ES-I3 (cell line): ENCODE measurements at regions not wholly inside any gene's neighbourhood (a gene's known extent, or its start where the extent isn't known, plus 50 kb on each side); places are given as distances from the start of the nearest gene placed in this dataset.

Experiments
- H3K36me3 ChIP-seq: 2 replicates; pipeline ENCODE4 v1.6.1; 2013; ENCODE audit warnings: mild to moderate bottlenecking, low read length, control low read depth, moderate library complexity; ENCODE audit not compliant: insufficient read depth
- H3K4me1 ChIP-seq: 2 replicates; pipeline ENCODE4 v1.6.1; 2013; ENCODE audit warnings: mild to moderate bottlenecking, control low read depth, low read length; ENCODE audit not compliant: insufficient read depth
- H3K9ac ChIP-seq: 2 replicates; pipeline ENCODE4 v1.6.1; 2013; ENCODE audit warnings: low read depth, mild to moderate bottlenecking, low read length, moderate library complexity
- H3K9me3 ChIP-seq: 2 replicates; pipeline ENCODE4 v1.6.1; 2013; ENCODE audit warnings: mild to moderate bottlenecking, low read length, moderate library complexity; ENCODE audit not compliant: control insufficient read depth, insufficient read depth

- Histone ChIP-seq H3K9me3 (no peaks in the 10 kb centered on the region), H3K36me3 (no peaks in the 10 kb centered on the region), H3K9ac (no peak overlapping the region), H3K4me1 (peaks cover 8% of the 10 kb centered on the region; the same call in 1 of the 2 replicates)
These were observed 232.7 kb downstream of the CTTN start for GRCh38 chr11:70630816-70631623.

DNA sequence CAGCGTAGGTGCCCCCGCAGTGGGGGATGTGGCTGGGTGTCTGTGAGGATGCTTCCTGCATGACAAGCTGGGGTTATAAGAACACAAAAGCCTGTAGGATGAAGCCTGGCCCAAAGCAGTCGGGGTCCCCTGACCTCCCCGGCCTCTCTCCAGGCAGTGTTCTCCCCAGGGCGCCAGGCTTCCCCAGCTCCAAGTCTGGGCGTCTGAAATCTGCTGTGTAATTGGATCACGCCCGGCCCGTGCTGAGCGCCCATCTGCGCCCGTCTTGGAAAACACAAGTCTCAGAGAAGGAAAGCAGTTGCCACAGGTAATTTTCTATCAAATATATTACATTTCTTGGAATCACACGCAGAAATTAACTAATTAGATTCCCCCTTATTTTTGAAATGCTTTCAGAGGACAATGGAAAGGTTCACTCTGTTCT lies 233.3 kb downstream of the CTTN start:
- H3K36me3 ChIP-seq, result no peaks in the 10 kb centered on the region
- H3K4me1 ChIP-seq, result peaks cover 8% of the 10 kb centered on the region; the same call in 1 of the 2 replicates
- no peak overlapping the region for H3K9ac ChIP-seq
- H3K9me3 ChIP-seq, result no peaks in the 10 kb centered on the region

- H3K9me3 ChIP-seq, result no peaks in the 10 kb centered on the region
- H3K4me1 ChIP-seq, result peaks cover 8% of the 10 kb centered on the region; the same call in 1 of the 2 replicates
- no peak overlapping the region for H3K9ac ChIP-seq
- no peaks in the 10 kb centered on the region for H3K36me3 ChIP-seq
These were observed 235.3 kb downstream of the CTTN start for GRCh38 chr11:70633610-70634009.

DNA sequence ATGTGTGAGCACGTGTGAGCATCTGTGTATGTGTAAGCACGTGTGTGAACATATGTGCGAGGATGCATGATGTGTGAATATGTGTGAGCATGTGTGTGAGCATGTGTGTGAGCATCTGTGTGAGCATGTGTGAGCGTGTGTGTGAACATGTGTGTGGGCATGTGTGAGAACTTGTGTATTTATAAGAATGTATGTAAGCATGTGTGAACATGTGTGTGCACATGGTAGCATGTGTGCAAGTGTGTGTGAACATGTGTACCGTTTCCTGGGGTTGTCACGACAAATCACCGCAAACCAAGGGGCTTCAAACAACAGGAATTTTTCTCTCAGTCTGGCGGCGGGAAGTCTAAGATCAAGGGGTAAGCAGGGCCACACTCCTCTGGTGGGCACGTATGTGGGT lies 238.3 kb downstream of the CTTN start:
- Histone ChIP-seq H3K4me1 (peaks cover 2% of the 10 kb centered on the region; the same call in 1 of the 2 replicates), H3K9ac (no peak overlapping the region), H3K9me3 (no peaks in the 10 kb centered on the region), H3K36me3 (no peaks in the 10 kb centered on the region)

GRCh38 chr11:70637186-70637800 lies 239.0 kb downstream of the CTTN start:
- no peaks in the 10 kb centered on the region for H3K36me3 ChIP-seq
- no peaks in the 10 kb centered on the region for H3K9me3 ChIP-seq
- H3K9ac ChIP-seq, result no peak overlapping the region
- H3K4me1 ChIP-seq, result peaks cover 8% of the 10 kb centered on the region; the same call in 1 of the 2 replicates

DNA sequence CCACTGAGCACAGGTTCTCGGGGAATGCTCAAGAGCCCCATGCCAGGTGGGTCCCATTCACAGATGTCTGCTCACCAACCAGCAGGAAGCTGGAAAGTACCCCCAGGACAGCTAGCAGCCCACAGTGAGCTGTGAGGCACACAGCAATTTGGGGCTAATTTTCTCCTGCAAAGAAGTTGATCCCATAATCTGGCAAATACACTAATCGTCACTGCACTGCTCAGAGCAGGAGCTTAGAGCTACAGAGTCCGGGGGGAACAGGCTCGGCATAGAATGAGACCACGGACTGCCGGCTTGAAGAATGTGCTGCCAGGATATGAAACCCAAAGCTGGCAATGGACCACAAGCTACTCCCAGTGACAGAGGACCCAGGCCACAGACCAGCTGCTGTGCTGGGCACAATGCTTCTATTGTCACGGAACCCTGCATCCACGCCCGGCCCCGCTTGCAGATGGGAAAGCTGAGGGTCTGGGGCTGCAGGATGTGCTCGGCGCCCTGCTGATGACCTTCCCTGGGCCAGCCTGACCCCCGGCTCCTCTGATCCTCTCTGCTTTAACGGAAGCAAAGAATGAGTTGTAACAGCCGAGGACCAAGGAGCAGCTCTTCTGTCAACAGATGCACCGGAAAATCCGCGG lies 239.7 kb downstream of the CTTN start:
- Histone ChIP-seq H3K36me3 (no peaks in the 10 kb centered on the region), H3K4me1 (peaks cover 10% of the 10 kb centered on the region; the same call in 1 of the 2 replicates), H3K9ac (no peak overlapping the region), H3K9me3 (no peaks in the 10 kb centered on the region)

- Histone ChIP-seq H3K9me3 (no peaks in the 10 kb centered on the region), H3K9ac (no peak overlapping the region), H3K36me3 (no peaks in the 10 kb centered on the region), H3K4me1 (peaks cover 21% of the 10 kb centered on the region)
These were observed 242.1 kb downstream of the CTTN start for GRCh38 chr11:70640408-70640807.

GRCh38 chr11:70641369-70641768 lies 243.0 kb downstream of the CTTN start:
- Histone ChIP-seq H3K9ac (no peak overlapping the region), H3K36me3 (no peaks in the 10 kb centered on the region), H3K9me3 (no peaks in the 10 kb centered on the region), H3K4me1 (peaks cover 27% of the 10 kb centered on the region)

GRCh38 chr11:70642266-70642665 lies 243.9 kb downstream of the CTTN start:
- Histone ChIP-seq H3K9ac (no peak overlapping the region), H3K36me3 (no peaks in the 10 kb centered on the region), H3K4me1 (peaks cover 29% of the 10 kb centered on the region), H3K9me3 (no peaks in the 10 kb centered on the region)

DNA sequence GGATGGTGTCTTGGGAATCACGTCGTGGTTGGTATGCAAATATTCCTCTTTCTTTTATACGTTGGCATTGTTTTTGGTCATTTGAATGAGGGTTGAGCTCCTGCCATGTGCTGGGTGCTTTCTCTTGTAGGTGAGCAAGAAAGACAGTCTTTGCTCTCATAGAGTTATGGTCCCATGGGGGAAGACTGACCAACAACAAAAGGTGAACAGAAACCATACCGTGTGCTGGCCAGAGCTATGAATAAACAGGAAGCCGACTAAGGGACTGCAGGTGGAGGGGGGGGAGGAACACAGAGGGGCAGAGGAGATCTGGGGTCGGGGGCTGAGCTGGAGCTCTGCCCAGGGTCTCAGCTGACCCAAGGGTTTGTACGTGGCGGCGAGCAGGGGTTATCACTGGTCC lies 245.3 kb downstream of the CTTN start:
- H3K36me3 ChIP-seq, result no peaks in the 10 kb centered on the region
- no peaks in the 10 kb centered on the region for H3K9me3 ChIP-seq
- peaks cover 37% of the 10 kb centered on the region for H3K4me1 ChIP-seq
- no peak overlapping the region for H3K9ac ChIP-seq

GRCh38 chr11:70644343-70645060 lies 246.2 kb downstream of the CTTN start:
- peaks cover 37% of the 10 kb centered on the region for H3K4me1 ChIP-seq
- H3K36me3 ChIP-seq, result no peaks in the 10 kb centered on the region
- no peak overlapping the region for H3K9ac ChIP-seq
- H3K9me3 ChIP-seq, result no peaks in the 10 kb centered on the region

DNA sequence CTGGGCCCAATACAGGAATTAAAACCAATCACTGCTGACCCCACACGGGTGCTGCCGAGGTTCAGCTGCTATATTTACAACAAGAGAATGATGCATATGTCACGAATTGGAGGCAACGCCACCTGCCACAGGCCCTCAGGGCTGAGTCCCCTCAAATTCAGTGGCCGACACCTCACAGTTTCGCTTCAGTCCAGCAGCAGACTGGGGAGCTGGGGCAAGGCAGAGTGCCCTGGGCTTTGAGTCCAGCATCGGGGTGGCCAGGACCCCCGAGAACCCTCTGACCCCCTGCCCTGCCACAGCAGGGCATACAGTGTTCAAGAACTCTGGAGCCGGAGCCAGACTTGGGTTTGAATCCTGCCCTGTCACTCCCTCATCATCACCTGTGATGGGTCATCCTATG lies 247.2 kb downstream of the CTTN start:
- Histone ChIP-seq H3K4me1 (peaks cover 37% of the 10 kb centered on the region), H3K9me3 (no peaks in the 10 kb centered on the region), H3K9ac (no peak overlapping the region), H3K36me3 (no peaks in the 10 kb centered on the region)

GRCh38 chr11:70646272-70647049 lies 248.1 kb downstream of the CTTN start:
- no peaks in the 10 kb centered on the region for H3K9me3 ChIP-seq
- H3K4me1 ChIP-seq, result peaks cover 37% of the 10 kb centered on the region
- no peaks in the 10 kb centered on the region for H3K36me3 ChIP-seq
- H3K9ac ChIP-seq, result no peak overlapping the region
